ENCODE measurements at regions not wholly inside any gene's neighbourhood (a gene's known extent, or its start where the extent isn't known, plus 50 kb on each side); places are given as distances from the start of the nearest gene placed in this dataset.
"Not testable (repeated sequence)": the region's sequence is repeated elsewhere in the genome, so short reads cannot be mapped to it uniquely, and the experiment has no call there.

- DNase-seq = no peak
Observed at GRCh38 chr4:123232439-123232838, 164.2 kb upstream of the SPRY1 start.

GRCh38 chr4:123233136-123233768, 163.3 kb upstream of the SPRY1 start:
- DNase-seq = no peak

GRCh38 chr4:123234955-123235354, 161.6 kb upstream of the SPRY1 start:
- DNase-seq = no peak

- DNase-seq = no peak
Observed at GRCh38 chr4:123235431-123235830, 161.2 kb upstream of the SPRY1 start.

DNA sequence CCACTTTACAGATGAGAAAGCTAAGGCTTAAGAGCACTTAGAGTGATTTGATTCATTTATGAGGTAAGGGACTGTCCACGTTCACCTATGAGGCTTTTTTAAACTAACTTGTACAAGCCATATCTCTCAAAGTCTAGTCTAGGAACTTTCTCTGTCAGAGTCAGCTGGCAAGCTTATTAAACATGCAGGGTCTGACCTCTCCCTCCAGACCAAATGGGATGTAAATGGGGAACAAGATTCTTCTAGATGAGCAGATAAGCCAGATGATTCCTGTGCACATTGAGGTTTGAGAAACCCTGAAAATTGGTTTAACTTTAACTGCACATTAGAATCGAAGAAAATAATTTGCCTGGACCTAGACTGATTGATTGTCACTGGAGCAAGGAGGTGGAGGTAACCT, 160.0 kb upstream of the SPRY1 start:
- DNase-seq = no peak

DNA sequence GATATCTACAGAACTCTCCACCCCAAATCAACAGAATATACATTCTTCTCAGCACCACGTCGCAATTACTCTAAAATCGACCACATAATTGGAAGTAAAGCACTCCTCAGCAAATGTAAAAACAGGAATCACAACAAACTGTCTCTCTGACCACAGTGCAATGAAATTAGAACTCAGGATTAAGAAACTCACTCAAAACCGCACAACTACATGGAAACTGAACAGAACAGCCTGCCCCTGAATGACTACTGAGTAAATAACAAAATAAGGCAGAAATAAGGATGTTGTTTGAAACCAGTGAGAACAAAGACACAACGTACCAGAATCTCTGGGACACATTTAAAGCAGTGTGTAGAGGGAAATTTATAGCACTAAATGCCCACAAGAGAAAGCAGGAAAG, 156.3 kb upstream of the SPRY1 start:
- DNase-seq = not testable (repeated sequence)

GRCh38 chr4:123243220-123243619, 153.4 kb upstream of the SPRY1 start:
- DNase-seq = not testable (repeated sequence)

GRCh38 chr4:123244137-123244536, 152.5 kb upstream of the SPRY1 start:
- no peak for DNase-seq

GRCh38 chr4:123246085-123246484, 150.5 kb upstream of the SPRY1 start:
- no peak for DNase-seq

DNA sequence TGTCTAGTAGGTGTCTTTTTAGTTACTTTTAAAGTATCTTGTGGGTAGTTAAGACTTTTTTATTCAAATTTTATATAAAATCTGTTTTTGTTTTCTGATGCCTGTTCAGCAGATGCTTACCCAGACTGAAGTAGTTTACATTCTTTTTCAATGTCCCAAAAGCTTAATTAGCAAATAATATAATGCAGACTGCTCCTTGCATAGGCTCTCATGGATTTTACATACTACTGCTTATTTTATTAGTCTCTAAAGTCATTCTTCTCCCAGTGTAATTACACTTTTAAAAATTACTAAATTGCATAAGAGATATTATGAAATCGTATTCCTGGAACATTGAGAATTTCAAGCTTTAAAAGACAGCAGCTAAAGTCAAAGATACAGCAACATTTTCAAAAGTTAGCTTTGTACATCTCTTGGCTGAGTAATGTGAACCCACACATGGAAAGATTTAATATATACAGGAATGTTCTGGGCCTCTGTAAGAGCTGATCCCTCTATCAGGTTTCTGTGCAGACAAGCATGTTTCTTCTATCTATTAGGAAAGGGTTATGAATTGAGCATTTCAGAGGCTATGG, 148.4 kb upstream of the SPRY1 start:
- no peak for DNase-seq

DNA sequence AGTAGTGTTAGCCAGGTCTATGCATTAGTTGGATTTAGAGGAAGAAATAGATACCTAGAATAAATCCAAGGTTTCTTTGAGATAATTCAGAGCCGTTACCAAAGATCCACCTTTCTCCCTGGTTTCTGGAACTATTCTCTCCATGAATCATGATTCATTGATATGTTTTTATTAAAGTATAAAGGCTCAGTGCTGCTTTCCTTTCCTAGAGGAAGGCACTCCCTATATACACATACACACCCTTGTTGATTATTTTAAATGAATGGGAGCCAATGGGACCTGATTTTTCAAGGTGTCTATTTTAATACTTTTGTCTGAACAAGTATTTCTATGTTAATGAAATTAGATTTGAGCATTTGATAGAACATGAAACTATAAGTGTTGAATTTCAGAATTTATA, 146.8 kb upstream of the SPRY1 start:
- DNase-seq = no peak

DNA sequence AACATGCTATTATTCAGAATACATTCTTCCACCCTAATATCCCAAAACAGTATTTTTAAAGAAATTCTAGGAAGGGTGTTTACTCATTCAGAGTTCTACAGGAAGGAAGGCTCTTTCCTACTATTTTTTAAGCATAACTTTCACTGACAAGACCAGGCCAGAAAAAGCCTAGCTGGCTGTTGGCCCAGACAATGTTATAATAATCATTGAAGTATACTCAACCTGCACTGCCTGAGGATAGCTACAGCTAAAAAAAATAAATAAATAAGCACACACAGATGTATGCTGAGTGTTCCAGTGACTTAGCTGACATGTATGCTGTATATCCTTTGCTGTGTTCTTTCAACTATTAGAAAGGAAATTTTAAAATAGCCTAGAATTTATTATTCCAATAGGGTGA, 145.8 kb upstream of the SPRY1 start:
- DNase-seq = no peak

- no peak for DNase-seq
Observed at GRCh38 chr4:123255971-123256370, 140.6 kb upstream of the SPRY1 start.

DNA sequence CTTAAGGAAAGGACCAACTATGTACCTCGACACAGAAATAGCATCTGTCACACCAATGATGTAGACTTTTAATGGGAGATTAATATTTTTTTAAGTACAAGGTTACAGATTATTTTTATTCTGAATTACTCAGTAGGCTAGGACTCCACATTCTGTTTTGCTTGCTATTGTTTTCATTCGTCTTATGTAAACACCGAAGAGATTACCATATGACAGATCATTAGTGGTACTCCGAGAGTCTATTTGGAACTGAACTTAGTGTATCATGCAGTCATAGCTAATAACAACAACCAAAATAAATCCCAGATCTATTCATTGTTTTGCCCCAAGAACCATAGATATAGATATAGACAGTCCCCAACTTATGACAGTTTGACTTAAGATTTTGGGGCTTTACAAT, 139.7 kb upstream of the SPRY1 start:
- DNase-seq = no peak

DNA sequence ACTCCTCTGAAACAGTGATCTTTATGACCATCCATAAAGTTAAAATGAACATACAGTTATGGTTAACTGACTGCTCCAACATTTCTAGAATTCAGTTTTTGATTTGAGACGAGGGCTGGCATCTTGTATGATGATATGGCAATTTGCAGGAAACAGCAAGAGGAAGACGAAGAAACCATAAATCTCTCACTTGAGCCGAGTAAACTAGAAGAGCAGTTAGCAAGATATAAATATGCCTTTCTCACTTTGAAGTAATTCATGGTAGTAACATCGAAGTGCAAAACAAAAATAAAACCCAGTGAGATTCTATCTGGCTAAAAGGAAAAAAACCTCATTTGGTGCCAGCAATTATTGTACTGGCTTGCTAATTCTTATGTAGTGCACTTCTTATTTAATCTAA, 139.0 kb upstream of the SPRY1 start:
- no peak for DNase-seq

DNA sequence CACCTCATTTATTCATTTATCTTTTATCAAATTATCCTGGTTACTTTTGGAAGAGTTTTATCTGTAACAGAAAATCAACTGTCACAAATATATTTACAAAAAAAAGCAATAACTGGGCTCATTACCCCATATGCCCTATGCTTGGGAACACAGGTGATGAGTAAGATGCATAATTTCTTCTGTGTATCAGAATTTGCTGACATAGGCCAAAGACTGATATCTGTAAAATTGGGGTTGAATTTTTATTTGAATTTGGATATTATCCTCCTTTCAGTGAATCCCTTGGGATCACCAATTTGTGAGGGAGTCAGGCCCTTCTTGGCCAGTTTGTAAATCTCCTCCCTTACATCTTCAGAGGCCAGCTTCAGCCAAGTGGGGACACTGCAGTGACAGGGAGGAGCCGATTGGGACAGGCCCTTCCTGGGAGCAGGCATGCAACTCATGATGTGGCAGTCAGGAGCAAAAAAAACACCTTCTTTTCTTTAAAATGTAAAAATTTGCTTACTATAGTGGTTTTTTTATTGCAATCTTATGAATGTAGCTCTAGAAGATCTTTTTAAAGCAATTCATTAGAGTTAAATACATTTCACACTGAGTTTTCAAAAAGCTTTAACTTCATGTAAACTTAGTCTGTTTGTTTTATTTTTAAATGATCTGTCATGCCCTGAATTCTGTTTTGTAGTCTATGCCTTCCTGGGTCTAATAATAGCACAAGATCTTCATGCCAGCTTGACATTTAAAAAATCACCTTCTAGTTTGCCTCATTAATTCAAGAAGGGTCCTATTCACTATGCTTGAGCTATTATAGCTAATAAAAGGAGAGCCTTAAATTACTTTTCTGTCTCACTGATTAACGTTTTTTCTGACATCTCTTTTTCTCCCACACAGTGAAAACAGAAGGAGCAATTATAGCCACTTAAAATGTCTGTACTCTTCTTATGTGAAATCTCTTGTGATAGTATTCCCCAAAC, 136.6 kb upstream of the SPRY1 start:
- DNase-seq = no peak

GRCh38 chr4:123260653-123261052, 135.9 kb upstream of the SPRY1 start:
- DNase-seq = no peak

DNA sequence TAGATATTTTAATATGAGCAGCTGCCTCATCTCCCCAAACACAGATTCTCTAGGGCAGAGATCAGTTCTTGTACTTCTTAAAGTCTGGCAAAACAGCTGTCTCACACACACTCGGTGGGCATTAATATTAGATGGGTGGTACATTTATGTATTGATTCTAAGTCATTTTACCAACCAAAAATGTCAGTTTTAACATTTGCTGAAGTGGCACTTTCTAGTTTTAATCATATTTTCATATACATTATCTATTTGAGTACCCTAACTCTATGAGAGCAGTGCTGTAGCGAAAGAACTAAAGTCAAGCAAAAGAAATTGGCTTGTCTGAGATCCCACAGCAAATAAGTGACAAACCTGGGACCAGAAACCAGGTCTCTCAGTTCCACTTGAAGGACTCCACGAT, 134.5 kb upstream of the SPRY1 start:
- DNase-seq = no peak

DNA sequence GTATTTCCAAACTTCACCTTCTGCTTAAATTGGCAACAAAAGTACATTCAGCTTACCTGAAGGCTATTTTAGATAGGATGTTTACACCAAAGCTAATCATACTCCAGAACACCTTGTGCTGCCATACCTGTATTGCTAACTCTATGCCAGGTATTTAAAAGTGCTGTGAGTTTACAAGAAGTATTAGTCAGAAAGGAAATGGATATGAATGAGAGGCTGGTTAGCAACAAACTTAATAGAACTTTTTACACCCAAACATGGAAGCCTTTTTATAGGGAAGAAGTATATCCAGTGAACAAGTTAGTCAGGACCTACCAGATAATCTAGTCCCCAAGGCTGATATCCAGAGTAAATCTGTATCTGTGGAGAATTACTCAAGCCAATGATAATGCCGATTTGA, 131.2 kb upstream of the SPRY1 start:
- DNase-seq = no peak

GRCh38 chr4:123266221-123266620, 130.4 kb upstream of the SPRY1 start:
- no peak for DNase-seq

GRCh38 chr4:123278755-123279154, 117.8 kb upstream of the SPRY1 start:
- DNase-seq = no peak

GRCh38 chr4:123283371-123283895, 113.2 kb upstream of the SPRY1 start:
- DNase-seq = no peak

GRCh38 chr4:123284168-123284567, 112.4 kb upstream of the SPRY1 start:
- DNase-seq = no peak

All from activated CD4-positive, alpha-beta T cell treated with anti-CD3 and anti-CD28 coated beads for 48 hours (primary cell).